ENCODE measurements at regions not wholly inside any gene's neighbourhood (a gene's known extent, or its start where the extent isn't known, plus 50 kb on each side); places are given as distances from the start of the nearest gene placed in this dataset.
"Not testable (repeated sequence)": the region's sequence is repeated elsewhere in the genome, so short reads cannot be mapped to it uniquely, and the experiment has no call there.

DNA sequence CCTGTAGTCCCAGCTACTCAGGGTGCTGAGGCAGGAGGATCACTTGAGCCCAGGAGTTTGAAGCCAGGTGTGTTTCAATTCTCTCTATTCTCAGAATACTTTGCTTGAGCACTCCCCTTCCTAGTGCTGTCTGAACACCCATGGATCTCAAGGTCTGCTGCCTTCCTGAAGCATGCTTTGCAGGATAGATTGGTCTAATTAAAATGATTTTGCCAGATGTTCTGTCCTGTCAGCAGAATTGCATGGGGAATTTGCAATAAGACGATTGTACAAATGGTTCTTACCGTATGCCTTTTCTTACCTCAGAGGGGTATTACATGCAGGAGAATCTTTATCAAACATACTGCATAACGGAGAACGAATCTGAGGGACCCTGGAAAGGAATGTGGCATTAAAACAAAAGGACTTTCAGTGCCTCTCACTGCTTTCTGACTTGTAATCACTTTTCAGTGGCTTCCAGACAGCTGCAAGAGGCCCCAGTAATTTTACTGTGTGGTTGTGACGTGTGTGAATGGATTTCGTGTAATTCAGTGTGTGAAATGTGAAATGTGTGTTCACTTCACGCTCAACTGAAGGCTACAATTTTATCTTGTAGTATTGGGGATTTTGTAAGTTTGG is 587.2 kb upstream of the SEMA6A start:
- ATAC-seq (replicated peaks in 6 of 8): no peak
- WGBS, 10 experiments: 0 to 100% (median 54%) methylated on average over 1 to 4 of the region's 7 CpGs; no CpG with 5 or more reads in 1 of the 10 experiments
- peaks cover 6 to 11% of the 10 kb centered on the region in 2 donors for H3K4me1 ChIP-seq (replicated peaks in 1 of 2)
- H3K27ac ChIP-seq: no peak overlapping the region
- in situ Hi-C loops (cut with MboI; ENCODE audit: low pct_unique_long_range_greater_than_20kb in 2 of 9, low sequenced_read_pairs in 9 of 9, unreplicated experiment in 9 of 9): no loop called here
- H3K4me3 ChIP-seq: no peak overlapping the region

DNA sequence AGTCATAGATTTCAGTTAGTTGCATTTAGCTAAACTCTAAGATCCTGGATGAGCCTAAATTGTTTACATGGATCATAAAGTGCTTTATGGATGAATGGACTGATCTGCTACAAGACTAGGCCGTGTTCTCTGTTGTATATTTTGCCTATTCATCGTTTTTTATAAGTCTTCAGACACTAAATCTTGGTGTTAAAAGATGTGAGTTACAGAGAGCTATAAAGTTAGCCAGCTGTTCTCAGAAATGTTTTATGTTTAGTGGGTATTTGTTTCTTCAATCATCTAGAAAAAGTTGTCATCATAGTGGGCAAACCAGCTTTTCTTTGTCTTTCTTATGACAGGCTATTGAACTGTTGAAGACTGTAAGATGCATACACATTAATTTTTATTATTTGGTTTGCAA is 585.8 kb upstream of the SEMA6A start:
- H3K4me3 ChIP-seq: no peak overlapping the region
- in situ Hi-C loops (cut with MboI; ENCODE audit: low pct_unique_long_range_greater_than_20kb in 2 of 9, low sequenced_read_pairs in 9 of 9, unreplicated experiment in 9 of 9): no loop called here
- no peak overlapping the region for H3K27ac ChIP-seq
- WGBS, 10 experiments: 0 to 93% (median 80%) methylated on average over 1 to 2 of the region's 2 CpGs; no CpG with 5 or more reads in 1 of the 10 experiments
- no peak for ATAC-seq (replicated peaks in 6 of 8)
- H3K4me1 ChIP-seq (replicated peaks in 1 of 2): peaks cover 6 to 11% of the 10 kb centered on the region in 2 donors

DNA sequence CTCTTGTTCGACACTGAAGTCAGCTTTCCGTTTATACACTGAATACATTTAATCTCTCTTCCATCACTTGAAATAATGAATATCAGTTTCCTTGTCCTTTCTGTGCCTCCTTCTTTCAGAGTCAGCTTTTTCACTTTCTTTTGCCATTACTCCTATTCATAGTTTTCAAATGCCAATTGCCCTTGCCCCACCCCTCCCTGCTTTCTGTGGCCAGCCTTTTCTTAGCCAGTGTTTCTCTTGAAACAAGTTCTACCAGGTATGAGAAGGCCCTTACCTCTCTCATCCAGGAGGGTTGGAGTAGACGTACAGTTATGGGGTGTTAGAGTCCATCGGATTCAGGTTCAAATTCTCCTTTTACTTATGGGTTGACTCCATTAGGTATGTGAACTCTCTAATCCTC is 574.7 kb upstream of the SEMA6A start:
- ATAC-seq (replicated peaks in 6 of 8): no peak
- H3K4me3 ChIP-seq: no peak overlapping the region
- in situ Hi-C loops (cut with MboI; ENCODE audit: low pct_unique_long_range_greater_than_20kb in 2 of 9, low sequenced_read_pairs in 9 of 9, unreplicated experiment in 9 of 9): no loop called here
- H3K4me1 ChIP-seq (replicated peaks in 1 of 2): no peaks in the 10 kb centered on the region
- H3K27ac ChIP-seq: no peak overlapping the region
- 0 to 97% (median 73%) methylated on average over 2 to 4 of the region's 4 CpGs; no CpG with 5 or more reads in 1 of the 10 experiments for WGBS, 10 experiments

DNA sequence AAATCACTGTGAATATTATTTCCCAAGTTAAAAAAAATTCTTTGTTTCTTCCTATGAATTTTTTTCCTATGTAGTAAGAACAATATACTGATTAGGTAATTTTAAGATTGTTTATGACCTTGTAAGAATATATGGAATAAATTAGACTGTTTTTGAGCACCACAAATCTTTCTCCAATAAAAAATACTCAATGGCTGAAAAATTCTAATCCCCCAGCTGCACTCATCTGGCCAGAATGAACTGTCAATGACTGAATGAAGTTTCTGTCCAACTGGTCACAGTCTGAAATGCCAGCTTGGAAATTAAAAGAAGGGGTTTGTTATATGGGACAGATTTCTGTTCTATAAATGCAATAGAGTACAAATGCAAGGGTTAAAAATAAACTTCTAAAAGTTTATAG is 569.5 kb upstream of the SEMA6A start:
- in situ Hi-C loops (cut with MboI; ENCODE audit: low pct_unique_long_range_greater_than_20kb in 2 of 9, low sequenced_read_pairs in 9 of 9, unreplicated experiment in 9 of 9): no loop called here

DNA sequence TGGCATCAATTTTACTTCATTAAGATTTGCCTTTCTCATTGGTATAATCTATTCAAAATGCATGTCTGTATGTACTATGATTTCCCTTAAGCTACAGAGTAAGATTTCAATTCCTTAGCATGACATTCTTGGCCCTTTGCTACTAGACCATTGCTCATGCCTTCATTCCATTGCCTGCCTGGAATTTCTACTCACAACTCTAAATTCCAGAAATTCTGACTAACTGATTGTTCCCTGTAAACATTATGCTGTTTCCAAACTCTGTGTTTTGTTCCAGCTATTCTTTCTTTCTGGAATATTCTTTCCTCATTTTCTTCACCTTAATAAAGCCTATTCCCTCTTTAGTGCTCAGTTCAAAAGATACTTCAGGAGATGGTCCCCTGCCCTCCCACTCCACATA is 568.8 kb upstream of the SEMA6A start:
- in situ Hi-C loops (cut with MboI; ENCODE audit: low pct_unique_long_range_greater_than_20kb in 2 of 9, low sequenced_read_pairs in 9 of 9, unreplicated experiment in 9 of 9): no loop called here
- ATAC-seq (replicated peaks in 6 of 8): no peak

More for the DNA sequence above, 569.5 kb upstream of the SEMA6A start:
- no peak for ATAC-seq (replicated peaks in 6 of 8)
- H3K4me3 ChIP-seq: no peak overlapping the region
- H3K4me1 ChIP-seq (replicated peaks in 1 of 2): no peaks in the 10 kb centered on the region
- no peak overlapping the region for H3K27ac ChIP-seq

DNA sequence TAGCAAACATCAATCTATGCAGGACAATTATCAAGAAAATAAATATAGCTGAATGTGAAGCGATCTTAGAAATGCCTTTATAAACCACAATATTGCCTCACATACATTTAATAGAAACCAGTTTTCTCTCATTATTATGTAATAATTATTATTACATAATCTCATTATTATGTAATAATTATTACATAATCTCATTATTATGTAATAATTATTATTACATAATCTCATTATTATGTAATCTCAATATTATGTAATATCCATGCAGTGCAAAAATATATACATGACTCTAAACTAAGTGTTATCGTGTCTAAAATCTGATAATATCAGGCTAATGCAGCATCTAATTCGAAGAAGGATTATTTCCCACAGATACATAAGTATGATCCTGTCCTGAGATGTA is 563.9 kb upstream of the SEMA6A start:
- Histone ChIP-seq H3K27ac (no peak overlapping the region), H3K4me3 (no peak overlapping the region), H3K4me1 (replicated peaks in 1 of 2) (no peaks in the 10 kb centered on the region)
- 17 to 100% (median 87%) methylated on average over 1 to 3 of the region's 3 CpGs; no CpG with 5 or more reads in 1 of the 10 experiments for WGBS, 10 experiments
- in situ Hi-C loops (cut with MboI; ENCODE audit: low pct_unique_long_range_greater_than_20kb in 2 of 9, low sequenced_read_pairs in 9 of 9, unreplicated experiment in 9 of 9): no loop called here
- ATAC-seq (replicated peaks in 6 of 8): no peak

More for the DNA sequence above, 568.8 kb upstream of the SEMA6A start:
- Histone ChIP-seq H3K4me1 (replicated peaks in 1 of 2) (no peaks in the 10 kb centered on the region), H3K4me3 (no peak overlapping the region), H3K27ac (no peak overlapping the region)

DNA sequence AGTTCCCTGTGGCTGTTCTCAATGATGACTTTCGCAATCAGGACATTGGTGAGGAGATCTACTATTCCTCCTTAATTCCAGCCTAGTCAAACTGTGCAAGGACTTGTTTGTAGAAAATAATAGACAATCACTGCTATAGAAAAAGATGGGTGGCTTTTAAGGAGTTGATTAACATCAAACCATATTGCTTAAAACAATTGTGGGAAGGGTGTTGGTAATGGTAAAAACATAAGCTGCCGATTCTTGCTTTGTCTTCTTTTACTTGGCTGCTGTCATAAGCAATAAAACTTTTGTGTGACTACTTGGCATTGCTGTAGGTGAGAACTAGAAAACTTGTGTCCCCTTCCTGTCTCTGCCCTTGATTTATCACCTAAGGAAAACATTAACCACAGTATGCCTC is 561.2 kb upstream of the SEMA6A start:
- no peak for ATAC-seq (replicated peaks in 6 of 8)
- Histone ChIP-seq H3K4me3 (no peak overlapping the region), H3K4me1 (replicated peaks in 1 of 2) (no peaks in the 10 kb centered on the region), H3K27ac (no peak overlapping the region)
- in situ Hi-C loops (cut with MboI; ENCODE audit: low pct_unique_long_range_greater_than_20kb in 2 of 9, low sequenced_read_pairs in 9 of 9, unreplicated experiment in 9 of 9): no loop called here
- 0 to 100% (median 68%) methylated on average over 1 to 2 of the region's 2 CpGs; no CpG with 5 or more reads in 4 of the 10 experiments for WGBS, 10 experiments

DNA sequence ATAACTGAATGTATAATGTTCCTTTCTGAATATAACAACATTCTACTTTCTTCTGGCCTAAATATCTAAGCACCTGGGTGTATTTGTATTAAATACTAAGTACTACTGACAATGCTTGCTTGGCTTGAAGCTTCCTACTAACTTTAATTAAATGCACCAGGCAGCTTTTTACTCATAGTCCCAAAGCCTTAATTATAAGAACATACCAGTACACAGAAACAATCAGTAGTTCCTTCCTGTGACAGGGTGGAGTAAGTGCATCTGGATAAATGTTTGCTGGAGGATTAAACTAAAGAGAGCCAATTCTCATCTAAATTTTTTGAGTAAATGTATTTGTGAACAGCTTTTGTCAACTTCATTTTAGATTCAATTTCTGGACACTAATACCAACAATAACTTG is 558.6 kb upstream of the SEMA6A start:
- ATAC-seq (replicated peaks in 6 of 8): no peak
- no peaks in the 10 kb centered on the region for H3K4me1 ChIP-seq (replicated peaks in 1 of 2)
- in situ Hi-C loops (cut with MboI; ENCODE audit: low pct_unique_long_range_greater_than_20kb in 2 of 9, low sequenced_read_pairs in 9 of 9, unreplicated experiment in 9 of 9): no loop called here
- H3K27ac ChIP-seq: no peak overlapping the region
- H3K4me3 ChIP-seq: no peak overlapping the region

DNA sequence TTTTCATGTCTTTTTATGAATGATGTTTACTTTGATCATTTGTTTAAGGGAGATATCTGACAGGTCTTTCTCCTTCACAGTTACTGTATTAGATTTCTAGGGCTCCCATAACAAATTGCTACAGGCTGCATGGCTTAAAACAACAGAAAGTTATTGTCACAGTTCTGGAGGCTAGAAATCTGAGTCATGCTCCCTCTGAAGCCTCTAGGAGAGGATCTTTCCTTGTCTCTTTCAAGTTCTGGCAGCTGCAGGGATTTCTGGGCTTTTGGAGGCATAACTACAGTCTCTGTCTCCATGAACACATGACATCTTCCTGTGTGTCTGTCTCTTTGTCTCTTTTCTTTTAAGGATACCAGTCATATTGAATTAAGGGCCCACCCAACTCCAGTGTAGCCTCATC is 557.3 kb upstream of the SEMA6A start:
- H3K4me3 ChIP-seq: no peak overlapping the region
- no peak overlapping the region for H3K27ac ChIP-seq
- in situ Hi-C loops (cut with MboI; ENCODE audit: low pct_unique_long_range_greater_than_20kb in 2 of 9, low sequenced_read_pairs in 9 of 9, unreplicated experiment in 9 of 9): no loop called here
- H3K4me1 ChIP-seq (replicated peaks in 1 of 2): no peaks in the 10 kb centered on the region
- ATAC-seq (replicated peaks in 6 of 8): peak in 2 of 8 experiments; percentile 39

DNA sequence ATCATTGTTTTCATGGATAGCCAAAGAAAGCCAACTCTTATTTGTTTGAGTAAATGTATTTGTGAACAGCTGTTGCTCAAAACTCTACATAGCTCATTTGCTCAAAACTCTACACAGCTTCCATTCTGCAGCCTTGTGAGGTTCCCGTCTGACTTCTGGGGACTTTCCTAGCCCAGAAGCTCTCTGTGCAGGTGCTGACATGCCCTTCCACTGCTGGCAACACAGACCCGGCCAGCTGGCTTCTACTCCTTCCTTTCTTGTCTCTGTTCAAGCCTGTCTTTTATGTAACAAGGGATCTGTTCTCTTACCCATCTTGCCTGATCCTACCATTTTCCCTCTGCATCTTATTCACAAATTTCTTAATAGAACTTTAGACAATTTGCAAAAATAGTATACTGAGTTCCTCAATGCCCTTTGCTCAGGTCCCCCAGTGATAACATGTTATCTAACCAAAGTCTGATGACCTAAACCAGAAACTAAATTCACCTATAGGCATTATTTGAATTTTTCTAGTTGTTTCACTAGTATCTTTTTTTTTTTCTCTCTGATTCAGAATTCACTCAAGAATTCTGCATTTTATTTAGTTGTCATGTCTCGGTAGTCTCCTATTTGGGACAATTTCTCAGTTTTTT is 556.5 kb upstream of the SEMA6A start:
- ATAC-seq (replicated peaks in 6 of 8): no peak
- 0 to 100% (median 70%) methylated on average over 1 to 3 of the region's 3 CpGs; no CpG with 5 or more reads in 1 of the 10 experiments for WGBS, 10 experiments
- in situ Hi-C loops (cut with MboI; ENCODE audit: low pct_unique_long_range_greater_than_20kb in 2 of 9, low sequenced_read_pairs in 9 of 9, unreplicated experiment in 9 of 9): no loop called here
- no peak overlapping the region for H3K27ac ChIP-seq
- no peak overlapping the region for H3K4me3 ChIP-seq
- no peaks in the 10 kb centered on the region for H3K4me1 ChIP-seq (replicated peaks in 1 of 2)

DNA sequence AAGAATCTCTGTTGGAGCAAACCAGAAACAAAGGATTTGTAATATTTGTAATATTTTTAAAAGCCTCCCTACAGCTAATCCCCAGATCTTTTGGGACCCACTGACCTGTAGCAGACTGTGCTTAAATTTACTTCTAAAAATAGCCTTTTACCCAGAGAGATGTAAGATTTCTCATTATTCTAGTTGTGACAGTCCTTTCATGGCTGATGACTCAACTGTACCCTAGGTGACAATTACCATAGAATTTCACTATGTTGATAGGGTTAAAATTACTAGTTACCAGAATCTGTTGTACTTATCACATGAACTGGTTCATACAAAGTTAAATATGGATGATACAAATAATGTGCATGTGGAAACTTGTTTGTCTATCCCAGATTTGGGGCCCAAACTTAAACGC is 543.9 kb upstream of the SEMA6A start:
- H3K4me1 ChIP-seq (replicated peaks in 1 of 2): no peaks in the 10 kb centered on the region
- no peak overlapping the region for H3K27ac ChIP-seq
- peak in 2 of 8 experiments; percentile 35 to 36 for ATAC-seq (replicated peaks in 6 of 8)
- WGBS, 10 experiments: 50 to 100% (median 94%) methylated on average over 1 of the region's 1 CpG; no CpG with 5 or more reads in 4 of the 10 experiments
- in situ Hi-C loops (cut with MboI; ENCODE audit: low pct_unique_long_range_greater_than_20kb in 2 of 9, low sequenced_read_pairs in 9 of 9, unreplicated experiment in 9 of 9): no loop called here
- H3K4me3 ChIP-seq: no peak overlapping the region

DNA sequence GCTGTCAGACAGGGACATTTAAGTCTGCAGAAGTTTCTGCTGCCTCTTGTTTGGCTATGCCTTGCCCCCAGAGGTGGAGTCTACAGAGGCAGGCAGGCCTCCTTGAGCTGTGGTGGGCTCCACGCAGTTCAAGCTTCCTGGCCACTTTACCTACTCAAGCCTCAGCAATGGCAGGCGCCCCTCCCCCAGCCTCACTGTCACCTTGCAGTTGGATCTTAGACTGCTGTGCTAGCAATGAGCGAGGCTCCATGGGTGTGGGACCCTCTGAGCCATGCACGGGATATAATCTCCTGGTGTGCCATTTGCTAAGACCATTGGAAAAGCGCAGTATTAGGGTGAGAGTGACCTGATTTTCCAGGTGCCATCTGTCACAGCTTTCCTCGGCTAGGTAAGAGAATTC is 542.7 kb upstream of the SEMA6A start:
- H3K27ac ChIP-seq; in situ Hi-C loops (cut with MboI; ENCODE audit: low pct_unique_long_range_greater_than_20kb in 2 of 9, low sequenced_read_pairs in 9 of 9, unreplicated experiment in 9 of 9); ATAC-seq (replicated peaks in 6 of 8); H3K4me3 ChIP-seq; H3K4me1 ChIP-seq (replicated peaks in 1 of 2): not testable (repeated sequence)
- WGBS, 10 experiments: 100% methylated on average over 1 of the region's 6 CpGs; no CpG with 5 or more reads in 8 of the 10 experiments

DNA sequence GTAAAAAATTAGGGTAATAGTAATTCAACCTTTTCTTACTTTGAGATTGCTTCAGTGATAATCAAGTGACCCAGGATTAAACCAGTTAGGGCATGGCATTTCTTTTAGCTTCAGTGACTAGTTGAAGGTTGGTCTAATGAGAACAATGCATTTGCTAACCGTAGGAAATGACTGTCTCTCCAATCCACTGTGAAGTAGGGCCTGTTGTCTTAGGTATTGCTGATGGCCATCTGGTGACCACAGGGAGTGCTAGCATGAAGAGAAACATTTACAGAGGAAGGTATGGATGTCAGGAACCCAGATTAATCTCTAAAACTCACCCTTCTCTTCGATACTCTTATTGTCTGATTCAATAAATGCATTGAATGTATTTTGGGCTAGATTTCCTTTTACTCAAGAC is 535.9 kb upstream of the SEMA6A start:
- Histone ChIP-seq H3K27ac (no peak overlapping the region), H3K4me1 (replicated peaks in 1 of 2) (no peaks in the 10 kb centered on the region), H3K4me3 (no peak overlapping the region)
- in situ Hi-C loops (cut with MboI; ENCODE audit: low pct_unique_long_range_greater_than_20kb in 2 of 9, low sequenced_read_pairs in 9 of 9, unreplicated experiment in 9 of 9): no loop called here
- ATAC-seq (replicated peaks in 6 of 8): no peak
- WGBS, 10 experiments: 33 to 100% (median 63%) methylated on average over 1 to 2 of the region's 2 CpGs

DNA sequence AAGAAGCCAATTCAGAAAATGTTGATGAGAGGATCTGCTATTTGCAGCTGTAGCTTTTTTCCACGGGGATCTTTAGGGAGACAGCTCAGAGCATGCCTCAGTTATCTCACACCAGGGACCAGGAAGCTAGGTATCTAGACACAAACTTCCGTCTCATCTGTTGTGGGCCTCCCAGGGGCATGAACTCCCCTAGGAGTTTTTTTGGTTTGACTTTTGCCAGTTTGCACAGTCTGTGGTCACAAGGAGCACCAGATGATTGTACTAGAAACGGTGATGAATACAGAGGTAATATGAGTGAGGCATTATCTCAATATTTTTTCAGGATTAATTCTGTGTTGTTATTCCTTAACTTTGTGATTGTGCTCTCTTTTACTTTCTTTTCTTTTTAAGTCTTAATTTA is 533.2 kb upstream of the SEMA6A start:
- no peak overlapping the region for H3K4me3 ChIP-seq
- H3K27ac ChIP-seq: no peak overlapping the region
- no peak for ATAC-seq (replicated peaks in 6 of 8)
- in situ Hi-C loops (cut with MboI; ENCODE audit: low pct_unique_long_range_greater_than_20kb in 2 of 9, low sequenced_read_pairs in 9 of 9, unreplicated experiment in 9 of 9): no loop called here
- H3K4me1 ChIP-seq (replicated peaks in 1 of 2): peaks cover 2 to 4% of the 10 kb centered on the region in 2 donors
- 0 to 73% (median 60%) methylated on average over 1 to 3 of the region's 3 CpGs; no CpG with 5 or more reads in 2 of the 10 experiments for WGBS, 10 experiments

Data from motor neuron (in vitro differentiated cells).